Astrocyte of the spinal cord (primary cell): ENCODE measurements at regions not wholly inside any gene's neighbourhood (a gene's known extent, or its start where the extent isn't known, plus 50 kb on each side); places are given as distances from the start of the nearest gene placed in this dataset.

Source experiments
- DNase-seq: peaks from one replicate; pipeline ENCODE4 v3.0.0; 2011; ENCODE audit warnings: low read depth, low spot score
- H3K4me3 ChIP-seq: 2 replicates; pipeline ENCODE4 v1.5.1; 2011; ENCODE audit warnings: low read depth, mild to moderate bottlenecking, low read length, moderate library complexity
- CTCF ChIP-seq: IDR thresholded peaks from 2 replicates; pipeline ENCODE4 v1.5.1; 2012; ENCODE audit warnings: low read depth, mild to moderate bottlenecking, low read length, inconsistent platforms
- in situ Hi-C: cut with HindIII; loops from 2 replicates; pipeline ENCODE4 v1.10.0; 2017; ENCODE audit warnings: low sequenced_read_pairs

DNA sequence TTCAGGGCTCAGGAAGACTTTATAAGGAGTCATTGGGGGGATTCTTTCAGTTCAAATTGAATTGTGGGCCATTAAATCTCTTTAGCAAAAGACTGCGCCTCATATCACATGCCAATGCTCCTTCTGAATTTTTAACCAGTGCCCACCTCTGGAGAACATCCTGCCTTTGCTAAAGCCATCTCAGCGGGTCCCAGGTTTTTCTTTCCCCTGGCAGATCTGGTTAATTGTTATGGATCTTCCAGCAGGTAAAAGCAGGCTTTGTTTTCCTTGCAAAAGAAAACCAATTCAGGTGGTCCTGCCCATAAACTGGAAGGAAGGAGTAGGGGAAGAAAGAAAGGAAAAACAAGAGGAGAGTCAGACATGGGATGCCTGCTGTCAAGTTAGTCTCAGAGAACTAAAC lies 298.2 kb downstream of the LRFN2 start:
- no peak for TF ChIP-seq CTCF
- DNase-seq: no peak

GRCh38 chr6:40287296-40287850 lies 299.8 kb downstream of the LRFN2 start:
- no peak overlapping the region for H3K4me3 ChIP-seq
- in situ Hi-C loops: no loop called here
- no peak for DNase-seq
- no peak for TF ChIP-seq CTCF

More for the DNA sequence above, 298.2 kb downstream of the LRFN2 start:
- no peak overlapping the region for H3K4me3 ChIP-seq
- in situ Hi-C loops: no loop called here

DNA sequence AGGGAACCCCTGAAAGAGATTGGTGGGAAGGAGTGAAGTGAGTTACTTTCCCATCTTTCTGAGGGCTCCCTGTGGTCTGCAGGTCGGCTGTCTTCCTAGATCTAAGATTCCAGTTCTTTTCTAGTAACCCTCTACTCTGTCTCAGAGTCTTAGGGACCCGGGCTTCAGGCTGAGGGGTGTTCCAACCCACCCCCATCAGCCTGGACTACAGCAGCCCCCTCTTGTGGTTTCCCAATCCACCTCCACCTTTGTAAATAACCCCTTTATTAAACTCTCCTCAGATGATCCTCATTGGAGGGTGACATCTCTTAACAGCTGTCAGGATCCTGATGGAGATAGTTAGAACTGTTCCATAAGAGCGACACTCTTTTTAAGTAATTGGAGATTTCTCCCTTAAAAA lies 300.4 kb downstream of the LRFN2 start:
- TF ChIP-seq CTCF: no peak
- in situ Hi-C loops: no loop called here
- DNase-seq: no peak
- H3K4me3 ChIP-seq: no peak overlapping the region

GRCh38 chr6:40285996-40286395 lies 301.2 kb downstream of the LRFN2 start:
- in situ Hi-C loops: no loop called here
- no peak for DNase-seq
- TF ChIP-seq CTCF: no peak
- no peak overlapping the region for H3K4me3 ChIP-seq

- DNase-seq: no peak
- in situ Hi-C loops: no loop called here
- no peak for TF ChIP-seq CTCF
- no peak overlapping the region for H3K4me3 ChIP-seq
Observed at GRCh38 chr6:40285535-40285934, 301.6 kb downstream of the LRFN2 start.

GRCh38 chr6:40282986-40283385 lies 304.2 kb downstream of the LRFN2 start:
- in situ Hi-C loops: no loop called here
- H3K4me3 ChIP-seq: no peak overlapping the region
- no peak for DNase-seq
- TF ChIP-seq CTCF: no peak

DNA sequence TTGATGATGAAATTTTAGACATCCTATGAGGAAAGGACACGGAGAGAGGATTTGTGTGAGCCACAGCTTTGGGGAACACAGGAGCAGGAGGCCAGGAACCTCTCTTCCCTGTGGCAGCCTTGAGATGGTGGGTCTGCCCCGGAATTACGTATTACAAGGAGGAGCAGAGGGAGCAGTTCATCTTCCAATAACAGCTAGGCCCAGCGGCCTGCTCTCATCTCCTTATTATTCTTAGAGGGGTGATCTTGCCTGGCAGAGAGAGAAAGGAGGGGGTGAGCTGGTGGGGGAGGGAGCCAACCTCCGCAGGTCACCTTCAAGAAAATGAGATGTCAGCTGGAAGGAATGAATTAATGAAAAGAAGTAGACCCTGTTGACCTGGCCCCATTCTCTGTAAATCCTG lies 305.8 kb downstream of the LRFN2 start:
- no peak for TF ChIP-seq CTCF
- H3K4me3 ChIP-seq: no peak overlapping the region
- DNase-seq: no peak
- in situ Hi-C loops: no loop called here
